CD14-positive monocyte (primary cell): ENCODE measurements at regions not wholly inside any gene's neighbourhood (a gene's known extent, or its start where the extent isn't known, plus 50 kb on each side); places are given as distances from the start of the nearest gene placed in this dataset.
A peak's percentile ranks its signal among the peaks of the same experiment; 100 is the strongest.

Source experiments
- DNase-seq, 3 donors: peaks; one replicate each; pipeline ENCODE4 v3.0.0-alpha.2; 2011 to 2022
- H2AFZ ChIP-seq: 2 replicates; pipeline ENCODE4 v1.6.0; 2012; ENCODE audit warnings: mild to moderate bottlenecking, low read depth, low read length, inconsistent platforms; ENCODE audit not compliant: insufficient read depth, poor library complexity, severe bottlenecking
- H3K27ac ChIP-seq, 2 donors: 1 replicate in 1 of 2; 2 replicates in 1 of 2; pipeline ENCODE4 v1.5.1; 2012 to 2013; ENCODE audit warnings: low read length in 2 of 2, control low read depth in 1 of 2, inconsistent platforms in 1 of 2, low read depth in 1 of 2, mild to moderate bottlenecking in 1 of 2
- H3K27me3 ChIP-seq, 2 donors: one replicate each; pipeline versions ENCODE4 v1.6.0 to v1.6.1; 2011 to 2013; ENCODE audit warnings: low read length in 2 of 2; ENCODE audit not compliant: control insufficient read depth in 2 of 2, insufficient read depth in 2 of 2
- H3K36me3 ChIP-seq, 2 donors: replicated peaks in 1 of 2; 1 replicate in 1 of 2; 2 replicates in 1 of 2; pipeline versions ENCODE4 v1.5.1 to v1.6.1; 2012 to 2013; ENCODE audit warnings: low read length in 2 of 2, control low read depth in 1 of 2, inconsistent platforms in 1 of 2, mild to moderate bottlenecking in 1 of 2; ENCODE audit not compliant: insufficient read depth in 2 of 2, control insufficient read depth in 1 of 2
- H3K4me1 ChIP-seq, 2 donors: 1 replicate in 1 of 2; 2 replicates in 1 of 2; pipeline versions ENCODE4 v1.5.1 to v1.6.1; 2012 to 2013; ENCODE audit warnings: low read length in 2 of 2, control low read depth in 1 of 2, inconsistent platforms in 1 of 2, mild to moderate bottlenecking in 1 of 2, moderate library complexity in 1 of 2; ENCODE audit not compliant: insufficient read depth in 2 of 2, control insufficient read depth in 1 of 2
- H3K4me2 ChIP-seq: replicated peaks from 2 replicates; pipeline ENCODE3; 2012; ENCODE audit warnings: low read length, moderate library complexity, mild to moderate bottlenecking; ENCODE audit not compliant: poor library complexity, severe bottlenecking; ENCODE audit errors: extremely low read depth
- H3K4me3 ChIP-seq, 3 experiments: fragments of 200-600 bp in 1 of 3; sonication (generic) in 1 of 3; replicated peaks in 1 of 3; 1 replicate in 2 of 3; 2 replicates in 1 of 3; pipeline ENCODE4 v1.5.1; 2011 to 2013; ENCODE audit warnings: low read length in 3 of 3, mild to moderate bottlenecking in 3 of 3, control low read depth in 2 of 3, low read depth in 2 of 3, inconsistent platforms in 1 of 3, moderate library complexity in 1 of 3
- H3K79me2 ChIP-seq: 2 replicates; pipeline ENCODE4 v1.6.0; 2012; ENCODE audit warnings: mild to moderate bottlenecking, control low read depth, inconsistent platforms, low read length, moderate library complexity; ENCODE audit not compliant: insufficient read depth
- H3K9ac ChIP-seq: 2 replicates; pipeline ENCODE4 v1.6.0; 2017; ENCODE audit warnings: low read length, mild to moderate bottlenecking; ENCODE audit not compliant: insufficient read depth, poor library complexity, severe bottlenecking
- H3K9me3 ChIP-seq, 2 donors: replicated peaks in 1 of 2; 1 replicate in 1 of 2; 2 replicates in 1 of 2; pipeline versions ENCODE4 v1.5.1 to v1.6.1; 2012 to 2013; ENCODE audit warnings: low read length in 2 of 2, control low read depth in 1 of 2; ENCODE audit not compliant: control insufficient read depth in 1 of 2, insufficient read depth in 1 of 2
- H4K20me1 ChIP-seq: 2 replicates; pipeline ENCODE4 v1.6.0; 2012; ENCODE audit warnings: mild to moderate bottlenecking, low read length, control low read depth, moderate library complexity; ENCODE audit not compliant: insufficient read depth
- H3K27ac Mint-ChIP-seq, 7 donors: one replicate each; pipeline ENCODE4 v1.8.0; 2020; ENCODE audit warnings: mild to moderate bottlenecking in 7 of 7, mixed read lengths in 7 of 7, moderate library complexity in 6 of 7, inconsistent platforms in 2 of 7
- H3K27me3 Mint-ChIP-seq, 3 donors: one replicate each; pipeline ENCODE4 v1.8.0; 2021 to 2022; ENCODE audit warnings: low read depth in 3 of 3, mild to moderate bottlenecking in 3 of 3, mixed read lengths in 3 of 3, moderate library complexity in 3 of 3, inconsistent platforms in 1 of 3
- H3K36me3 Mint-ChIP-seq, 2 donors: one replicate each; pipeline ENCODE4 v1.8.0; 2020; ENCODE audit warnings: mixed read lengths in 2 of 2, inconsistent platforms in 1 of 2, mild to moderate bottlenecking in 1 of 2
- H3K4me1 Mint-ChIP-seq: one replicate; pipeline ENCODE4 v1.8.0; 2020; ENCODE audit warnings: mild to moderate bottlenecking, mixed read lengths
- H3K4me3 Mint-ChIP-seq, 2 donors: one replicate each; pipeline ENCODE4 v1.8.0; 2020; ENCODE audit warnings: mild to moderate bottlenecking in 2 of 2, mixed read lengths in 2 of 2, moderate library complexity in 1 of 2
- H3K9me3 Mint-ChIP-seq, 7 donors: one replicate each; pipeline ENCODE4 v1.8.0; 2020 to 2022; ENCODE audit warnings: mixed read lengths in 7 of 7, mild to moderate bottlenecking in 6 of 7, moderate library complexity in 6 of 7, inconsistent platforms in 2 of 7
- CTCF ChIP-seq: fragments of 200-600 bp; IDR thresholded peaks from one replicate; pipeline ENCODE4 v1.8.0; 2022; ENCODE audit warnings: antibody characterized with exemption, mild to moderate bottlenecking
- WGBS: methylation state at CpG from one replicate; pipeline ENCODE4 v1.1.5; 2013; ENCODE audit warnings: missing lambda C conversion rate; ENCODE audit not compliant: insufficient coverage; 5-methylcytosine and 5-hydroxymethylcytosine counted together
- intact Hi-C, 2 donors: fragments of 100-400 bp; cut with micrococcal nuclease; formaldehyde crosslinking; loops; one replicate each; pipeline versions ENCODE4 v1.15.0 to v1.15.1; 2023

DNA sequence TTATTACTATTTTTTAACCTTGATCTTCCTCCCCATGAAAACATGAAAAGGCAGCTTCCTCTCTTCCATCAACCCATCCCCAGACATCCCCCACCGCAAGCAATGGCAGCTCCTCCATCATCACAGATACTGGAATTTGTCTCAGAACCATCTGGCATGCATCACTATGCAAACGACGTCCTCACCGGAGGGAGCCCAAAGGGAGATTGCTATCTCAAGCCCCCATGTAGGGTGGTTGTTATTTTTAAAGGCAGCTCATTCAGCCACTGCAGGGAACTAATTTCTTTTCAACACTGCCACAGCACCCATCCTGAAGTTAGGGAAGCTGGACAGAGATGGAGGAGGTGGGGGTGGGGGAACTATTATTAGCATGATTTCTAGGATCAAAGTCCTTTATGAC lies 222.5 kb downstream of the FOXL1 start:
- Histone ChIP-seq H3K9me3 (no peaks in the 10 kb centered on the region), H4K20me1 (no peaks in the 10 kb centered on the region), H3K9ac (no peak overlapping the region), H3K4me3 (no peak overlapping the region), H3K36me3 (no peaks in the 10 kb centered on the region), H3K4me2 (no peak overlapping the region), H3K4me1 (no peaks in the 10 kb centered on the region), H2AFZ (no peak overlapping the region), H3K79me2 (no peaks in the 10 kb centered on the region), H3K27me3 (peaks cover 5 to 10% of the 10 kb centered on the region in 2 donors), H3K27ac (no peak overlapping the region)
- no peak for TF ChIP-seq CTCF
- Mint-ChIP-seq H3K27me3 (peaks cover 4 to 12% (median 6%) of the 10 kb centered on the region in 3 donors), H3K4me1 (no peaks in the 10 kb centered on the region), H3K9me3 (peaks cover 0 to 5% (median 0%) of the 10 kb centered on the region in 7 donors), H3K4me3 (peak overlapping the region in 1 of 2 donors; percentile 12), H3K27ac (no peak overlapping the region), H3K36me3 (no peaks in the 10 kb centered on the region)
- intact Hi-C loops, result loop anchor here in 1 of 2 donors (2.0 kb wide), 1 partner anchor 20 kb away; no protein-coding TSS in a partner anchor
- WGBS, result 50% methylated on average over 1 of the region's 4 CpGs
- no peak for DNase-seq

- H3K27me3 ChIP-seq, result peaks cover 10 to 14% of the 10 kb centered on the region in 2 donors
- no peaks in the 10 kb centered on the region for H3K79me2 ChIP-seq
- no peaks in the 10 kb centered on the region for H3K9me3 ChIP-seq
- no peak overlapping the region for H3K4me3 Mint-ChIP-seq
- H3K9me3 Mint-ChIP-seq, result peaks cover 0 to 7% (median 2%) of the 10 kb centered on the region in 7 donors
- no peak for TF ChIP-seq CTCF
- peaks cover 9 to 17% (median 14%) of the 10 kb centered on the region in 3 donors for H3K27me3 Mint-ChIP-seq
- no peak overlapping the region for H3K4me2 ChIP-seq
- no peak overlapping the region for H3K27ac ChIP-seq
- H3K4me1 ChIP-seq, result no peaks in the 10 kb centered on the region
- H3K36me3 Mint-ChIP-seq, result no peaks in the 10 kb centered on the region
- DNase-seq, result no peak
- WGBS, result 86% methylated on average over 2 of the region's 2 CpGs
- intact Hi-C loops, result no loop called here
- no peaks in the 10 kb centered on the region for H3K4me1 Mint-ChIP-seq
- H4K20me1 ChIP-seq, result no peaks in the 10 kb centered on the region
- no peak overlapping the region for H2AFZ ChIP-seq
- H3K9ac ChIP-seq, result no peak overlapping the region
- no peak overlapping the region for H3K27ac Mint-ChIP-seq
- H3K36me3 ChIP-seq, result no peaks in the 10 kb centered on the region
- H3K4me3 ChIP-seq, result no peak overlapping the region
Measured at GRCh38 chr16:86802013-86802412, 223.7 kb downstream of the FOXL1 start.
